H9 (cell line): ENCODE measurements at regions not wholly inside any gene's neighbourhood (a gene's known extent, or its start where the extent isn't known, plus 50 kb on each side); places are given as distances from the start of the nearest gene placed in this dataset.

Source experiments
- DNase-seq: peaks from one replicate; pipeline ENCODE4 v3.0.0-alpha.2; 2017
- H2AFZ ChIP-seq: one replicate; pipeline ENCODE4 v1.6.1; 2013; ENCODE audit warnings: mild to moderate bottlenecking, low read length, control low read depth, moderate library complexity
- H2AK5ac ChIP-seq: 2 replicates; pipeline ENCODE4 v1.6.1; 2013; ENCODE audit warnings: low read length, control low read depth, mixed read lengths; ENCODE audit not compliant: insufficient read length
- H2BK120ac ChIP-seq: one replicate; pipeline ENCODE4 v1.6.1; 2013; ENCODE audit warnings: low read depth, mild to moderate bottlenecking, low read length, control low read depth, inconsistent platforms; ENCODE audit not compliant: poor library complexity, severe bottlenecking
- H2BK12ac ChIP-seq: 2 replicates; pipeline ENCODE4 v1.6.1; 2013; ENCODE audit warnings: low read length, control low read depth, mixed read lengths, low read depth; ENCODE audit not compliant: insufficient read length
- H2BK15ac ChIP-seq: 2 replicates; pipeline ENCODE4 v1.6.1; 2013; ENCODE audit warnings: low read depth, low read length, control low read depth
- H2BK20ac ChIP-seq: one replicate; pipeline ENCODE4 v1.6.1; 2013; ENCODE audit warnings: low read depth, mild to moderate bottlenecking, low read length, control low read depth, inconsistent platforms; ENCODE audit not compliant: poor library complexity, severe bottlenecking
- H2BK5ac ChIP-seq: 2 replicates; pipeline ENCODE4 v1.6.1; 2013; ENCODE audit warnings: low read length, control low read depth, mixed read lengths; ENCODE audit not compliant: insufficient read length
- H3K14ac ChIP-seq: 2 replicates; pipeline ENCODE4 v1.6.1; 2013; ENCODE audit warnings: low read length, control low read depth; ENCODE audit not compliant: insufficient read depth
- H3K18ac ChIP-seq: 2 replicates; pipeline ENCODE4 v1.6.1; 2013; ENCODE audit warnings: low read depth, mild to moderate bottlenecking, mixed read lengths, low read length, control low read depth; ENCODE audit not compliant: insufficient read length
- H3K23ac ChIP-seq: 2 replicates; pipeline ENCODE4 v1.6.1; 2013; ENCODE audit warnings: low read length, control low read depth, mixed read lengths, low read depth; ENCODE audit not compliant: insufficient read length
- H3K23me2 ChIP-seq: 2 replicates; pipeline ENCODE4 v1.6.1; 2013; ENCODE audit warnings: low read depth, mild to moderate bottlenecking, mixed read lengths, low read length, control low read depth; ENCODE audit not compliant: insufficient read length, poor library complexity, severe bottlenecking
- H3K27ac ChIP-seq: 2 replicates; pipeline ENCODE4 v1.5.1; 2013; ENCODE audit warnings: low read length, control low read depth, mixed read lengths, low read depth; ENCODE audit not compliant: insufficient read length
- H3K27me3 ChIP-seq: 2 replicates; pipeline ENCODE4 v1.6.1; 2013; ENCODE audit warnings: low read length, control low read depth, inconsistent platforms; ENCODE audit not compliant: insufficient read depth
- H3K4ac ChIP-seq: 2 replicates; pipeline ENCODE4 v1.6.1; 2013; ENCODE audit warnings: low read depth, mild to moderate bottlenecking, control low read depth, inconsistent platforms, low read length, moderate library complexity
- H3K4me1 ChIP-seq: 2 replicates; pipeline ENCODE4 v1.6.1; 2013; ENCODE audit warnings: low read length, control low read depth, inconsistent platforms; ENCODE audit not compliant: insufficient read depth
- H3K4me2 ChIP-seq: 2 replicates; pipeline ENCODE4 v1.6.1; 2013; ENCODE audit warnings: low read length, control low read depth, mixed read lengths; ENCODE audit not compliant: insufficient read length, insufficient read depth
- H3K56ac ChIP-seq: 2 replicates; pipeline ENCODE4 v1.6.1; 2013; ENCODE audit warnings: low read depth, mild to moderate bottlenecking, mixed read lengths, low read length, control low read depth; ENCODE audit not compliant: insufficient read length
- H3K79me1 ChIP-seq: 2 replicates; pipeline ENCODE4 v1.6.1; 2013; ENCODE audit warnings: low read depth, mild to moderate bottlenecking, moderate library complexity, low read length, control low read depth, inconsistent platforms; ENCODE audit not compliant: insufficient read depth, poor library complexity, severe bottlenecking
- H3K79me2 ChIP-seq: 2 replicates; pipeline ENCODE4 v1.6.1; 2013; ENCODE audit warnings: low read length, control low read depth, inconsistent platforms; ENCODE audit not compliant: insufficient read depth
- H3K9ac ChIP-seq: 2 replicates; pipeline ENCODE4 v1.6.1; 2013; ENCODE audit warnings: low read length, control low read depth, mixed read lengths; ENCODE audit not compliant: insufficient read length; ENCODE audit errors: extremely low read depth
- H3K9me3 ChIP-seq: one replicate; pipeline ENCODE4 v1.6.1; 2013; ENCODE audit warnings: low read depth, low read length, inconsistent platforms; ENCODE audit not compliant: control insufficient read depth
- H3T11ph ChIP-seq: one replicate; pipeline ENCODE4 v1.6.1; 2013; ENCODE audit warnings: mild to moderate bottlenecking, low read length, control low read depth, inconsistent platforms
- H4K20me1 ChIP-seq: one replicate; pipeline ENCODE4 v1.6.1; 2013; ENCODE audit not compliant: control insufficient read depth, insufficient read length, insufficient read depth
- H4K5ac ChIP-seq: 2 replicates; pipeline ENCODE4 v1.6.1; 2013; ENCODE audit warnings: low read depth, mild to moderate bottlenecking, mixed read lengths, low read length, control low read depth; ENCODE audit not compliant: insufficient read length
- H4K8ac ChIP-seq: replicated peaks from 2 replicates; pipeline ENCODE4 v1.6.1; 2013; ENCODE audit warnings: low read length, control low read depth, mixed read lengths, low read depth; ENCODE audit not compliant: insufficient read length
- H4K91ac ChIP-seq: 2 replicates; pipeline ENCODE4 v1.6.1; 2013; ENCODE audit warnings: low read depth, mild to moderate bottlenecking, moderate library complexity, mixed read lengths, low read length, control low read depth; ENCODE audit not compliant: insufficient read length
- H3K27ac Mint-ChIP-seq, 3 experiments: 2 replicates in 2 of 3; 3 replicates in 1 of 3; pipeline ENCODE4 v1.8.0; 2020 to 2021; ENCODE audit warnings: mixed read lengths in 3 of 3, mild to moderate bottlenecking in 1 of 3, moderate library complexity in 1 of 3
- H3K27me3 Mint-ChIP-seq: 2 replicates; pipeline ENCODE4 v1.8.0; 2021; ENCODE audit warnings: low read depth, mild to moderate bottlenecking, moderate library complexity, mixed read lengths
- H3K36me3 Mint-ChIP-seq, 3 experiments: 2 replicates in 2 of 3; 3 replicates in 1 of 3; pipeline ENCODE4 v1.8.0; 2020 to 2021; ENCODE audit warnings: low read depth in 3 of 3, mixed read lengths in 3 of 3; ENCODE audit not compliant: insufficient read depth in 1 of 3
- H3K4me1 Mint-ChIP-seq, 2 experiments: 2 replicates each; pipeline ENCODE4 v1.8.0; 2020; ENCODE audit warnings: mixed read lengths in 2 of 2
- H3K4me3 Mint-ChIP-seq, 2 experiments: 2 replicates in 1 of 2; 3 replicates in 1 of 2; pipeline ENCODE4 v1.8.0; 2020 to 2021; ENCODE audit warnings: mild to moderate bottlenecking in 2 of 2, mixed read lengths in 2 of 2, moderate library complexity in 1 of 2
- H3K9me3 Mint-ChIP-seq, 2 experiments: 2 replicates in 1 of 2; 3 replicates in 1 of 2; pipeline ENCODE4 v1.8.0; 2020; ENCODE audit warnings: mild to moderate bottlenecking in 2 of 2, mixed read lengths in 2 of 2, moderate library complexity in 1 of 2
- CTCF ChIP-seq: fragments of 200-600 bp; sonication (generic); conservative IDR thresholded peaks from 3 replicates; pipeline ENCODE4 v1.8.0; 2021; ENCODE audit warnings: antibody characterized with exemption, mild to moderate bottlenecking
- WGBS: extraction: QIAGEN DNeasy Blood & Tissue Kit; methylation state at CpG from one replicate; pipeline ENCODE4 v1.1.7; 2013; ENCODE audit warnings: missing lambda C conversion rate, low lambda C conversion rate, mixed read lengths; ENCODE audit not compliant: insufficient read length; ENCODE audit errors: extremely low coverage; 5-methylcytosine and 5-hydroxymethylcytosine counted together

GRCh38 chr18:40864846-40865245, 1090.2 kb upstream of the PIK3C3 start:
- Histone ChIP-seq H3T11ph (no peak overlapping the region), H3K23ac (no peak overlapping the region), H2BK120ac (no peak overlapping the region), H3K27ac (no peak overlapping the region), H2AK5ac (no peak overlapping the region), H2BK12ac (no peak overlapping the region), H3K14ac (no peak overlapping the region), H3K23me2 (no peaks in the 10 kb centered on the region), H3K9me3 (no peaks in the 10 kb centered on the region), H4K20me1 (no peaks in the 10 kb centered on the region), H2BK20ac (no peak overlapping the region), H3K4me2 (no peak overlapping the region), H3K27me3 (no peaks in the 10 kb centered on the region), H3K56ac (no peak overlapping the region), H2BK15ac (no peak overlapping the region), H3K4ac (no peak overlapping the region), H3K18ac (no peak overlapping the region), H3K4me1 (no peaks in the 10 kb centered on the region), H2BK5ac (no peak overlapping the region), H3K79me1 (no peaks in the 10 kb centered on the region), H2AFZ (no peak overlapping the region), H4K5ac (no peak overlapping the region), H3K9ac (no peak overlapping the region), H4K91ac (no peak overlapping the region), H3K79me2 (no peaks in the 10 kb centered on the region), H4K8ac (no peak overlapping the region)
- H3K4me1 Mint-ChIP-seq, result peaks cover 0 to 8% of the 10 kb centered on the region in 2 experiments; a peak in 3 of 4 replicates
- no peaks in the 10 kb centered on the region for H3K9me3 Mint-ChIP-seq
- DNase-seq, result no peak
- no peak overlapping the region for H3K4me3 Mint-ChIP-seq
- WGBS, result no CpG with 5 or more reads among the region's 2 CpGs
- TF ChIP-seq CTCF, result no peak
- peaks cover 0 to 8% (median 0%) of the 10 kb centered on the region in 3 experiments; a peak in 2 of 7 replicates for H3K36me3 Mint-ChIP-seq
- H3K27me3 Mint-ChIP-seq, result no peaks in the 10 kb centered on the region
- no peak overlapping the region for H3K27ac Mint-ChIP-seq
